ENCODE measurements at regions not wholly inside any gene's neighbourhood (a gene's known extent, or its start where the extent isn't known, plus 50 kb on each side); places are given as distances from the start of the nearest gene placed in this dataset.
"Not testable (repeated sequence)": the region's sequence is repeated elsewhere in the genome, so short reads cannot be mapped to it uniquely, and the experiment has no call there.

DNA sequence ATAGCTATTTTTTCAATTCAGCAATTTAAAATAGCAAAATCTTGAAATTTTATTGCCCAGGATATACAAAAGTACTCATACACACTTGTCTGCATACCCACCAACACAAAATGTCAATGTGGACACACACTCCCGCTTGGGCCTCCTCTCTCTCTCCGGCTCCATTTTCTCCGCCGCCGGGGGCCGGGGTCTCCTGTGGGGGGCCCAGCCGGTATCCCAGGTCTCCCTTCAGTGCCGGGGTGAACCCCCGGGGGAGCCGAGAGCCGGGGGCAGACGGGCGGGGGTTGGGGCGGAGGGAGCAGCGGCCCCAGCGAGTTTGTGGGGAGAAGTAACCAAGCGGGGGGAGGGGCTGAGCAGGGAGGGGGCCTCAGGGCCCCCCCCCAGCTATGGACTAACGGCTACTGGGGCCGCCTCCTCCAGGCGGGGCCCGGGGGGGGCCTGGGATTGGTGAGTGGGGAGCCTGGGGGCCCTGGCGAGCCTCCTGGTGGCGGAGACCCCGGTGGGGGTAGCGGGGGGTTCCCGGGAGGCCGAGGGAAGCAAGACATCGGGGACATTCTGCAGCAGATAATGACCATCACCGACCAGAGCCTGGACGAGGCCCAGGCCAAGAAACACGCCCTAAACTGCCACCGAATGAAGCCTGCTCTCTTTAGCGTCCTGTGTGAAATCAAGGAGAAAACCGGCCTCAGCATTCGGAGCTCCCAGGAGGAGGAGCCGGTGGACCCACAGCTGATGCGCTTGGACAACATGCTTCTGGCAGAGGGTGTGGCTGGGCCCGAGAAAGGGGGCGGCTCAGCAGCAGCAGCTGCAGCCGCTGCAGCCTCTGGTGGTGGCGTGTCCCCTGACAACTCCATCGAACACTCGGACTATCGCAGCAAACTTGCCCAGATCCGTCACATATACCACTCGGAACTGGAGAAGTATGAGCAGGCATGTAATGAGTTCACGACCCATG is 56.6 kb downstream of the CHST2 start:
- not testable (repeated sequence) for DNase-seq

DNA sequence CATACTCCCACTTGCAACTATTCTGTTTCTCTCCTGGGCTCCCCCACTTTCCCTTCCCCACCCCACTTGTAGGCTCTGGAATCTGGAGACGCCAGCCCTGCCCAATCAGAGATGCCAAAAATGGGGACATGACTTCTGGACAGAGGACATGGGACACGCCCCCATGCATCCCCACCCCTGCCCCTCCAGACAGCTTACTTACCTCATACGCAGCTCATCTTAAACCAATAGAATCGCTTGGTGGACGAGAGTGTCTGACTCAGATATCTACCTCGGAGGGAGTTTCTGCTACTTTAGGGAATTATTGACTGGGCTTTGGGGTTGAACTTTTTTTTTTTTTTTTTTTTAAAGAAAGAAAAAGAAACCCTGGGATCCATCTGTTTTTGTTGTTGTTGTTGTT is 58.4 kb downstream of the CHST2 start:
- not testable (repeated sequence) for DNase-seq

DNA sequence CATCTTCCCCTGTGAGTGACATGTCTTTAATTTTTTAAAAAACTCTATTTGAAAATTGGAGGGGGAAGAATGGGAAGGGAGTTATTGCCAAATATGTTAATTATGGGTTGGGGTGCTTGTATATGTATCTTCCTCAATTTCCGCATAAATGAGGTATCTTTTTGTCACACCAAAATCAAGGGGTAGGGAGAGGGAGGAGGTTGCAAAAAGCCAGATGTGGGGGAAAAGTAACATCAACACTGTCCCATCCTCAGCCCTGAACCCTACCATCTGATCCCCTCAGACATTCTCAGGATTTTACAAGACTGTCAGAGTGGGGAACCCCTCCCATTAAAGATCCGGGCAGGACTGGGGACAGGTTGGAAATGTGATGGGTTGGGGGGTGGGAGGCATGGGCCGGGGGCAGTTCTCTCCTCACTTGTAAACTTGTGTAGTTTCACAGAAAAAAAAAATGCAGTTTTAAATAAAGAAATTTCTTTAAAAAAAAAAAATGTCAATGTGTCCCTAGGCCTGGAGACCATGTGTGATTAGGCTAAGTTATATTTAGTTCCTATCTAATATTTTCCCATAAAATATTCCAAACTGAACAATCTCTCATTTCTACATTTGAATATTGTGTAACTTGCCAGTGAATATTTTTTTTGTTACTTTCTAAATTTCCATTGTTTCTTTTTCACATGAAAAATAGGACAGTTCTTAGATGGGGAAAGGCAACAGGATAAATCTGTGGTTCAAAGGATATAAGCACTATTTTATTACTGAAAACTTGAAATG is 59.4 kb downstream of the CHST2 start:
- DNase-seq = peak; percentile 47

DNA sequence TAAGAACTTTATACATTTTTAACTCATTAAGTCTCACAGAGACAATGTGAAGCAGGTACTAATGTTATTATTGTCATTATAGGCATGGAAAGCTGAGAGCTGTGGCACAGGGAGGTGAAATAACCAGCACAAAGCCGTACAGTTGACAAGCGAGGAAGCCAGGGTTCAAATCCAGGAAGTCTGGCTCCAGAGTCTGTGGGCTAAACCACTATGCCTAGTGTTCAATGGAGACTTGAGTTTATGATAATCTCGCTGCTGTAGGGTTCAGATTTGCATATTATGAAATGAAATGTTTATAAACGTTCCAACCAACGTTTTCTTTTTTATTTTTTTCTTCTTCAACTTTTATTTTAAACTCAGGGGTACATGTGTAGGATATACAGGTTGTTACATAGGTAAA is 60.0 kb downstream of the CHST2 start:
- no peak for DNase-seq

DNA sequence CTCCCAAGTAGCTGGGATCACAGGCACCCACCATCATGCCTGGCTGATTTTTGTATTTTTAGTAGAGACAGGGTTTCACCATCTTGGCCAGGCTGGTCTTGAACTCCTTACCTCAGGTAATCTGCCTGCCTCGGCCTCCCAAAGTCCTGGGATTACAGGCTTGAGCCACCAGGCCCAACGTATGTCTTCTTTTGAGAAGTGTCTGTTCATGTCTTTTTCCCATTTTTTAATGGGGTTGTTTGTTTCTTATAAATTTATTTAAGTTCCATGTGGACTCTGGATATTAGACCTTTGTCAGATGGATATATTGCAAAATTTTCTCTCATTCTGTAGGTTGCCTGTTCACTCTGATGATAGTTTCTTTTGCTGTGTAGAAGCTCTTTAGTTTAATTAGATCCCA is 61.3 kb downstream of the CHST2 start:
- not testable (repeated sequence) for DNase-seq

DNA sequence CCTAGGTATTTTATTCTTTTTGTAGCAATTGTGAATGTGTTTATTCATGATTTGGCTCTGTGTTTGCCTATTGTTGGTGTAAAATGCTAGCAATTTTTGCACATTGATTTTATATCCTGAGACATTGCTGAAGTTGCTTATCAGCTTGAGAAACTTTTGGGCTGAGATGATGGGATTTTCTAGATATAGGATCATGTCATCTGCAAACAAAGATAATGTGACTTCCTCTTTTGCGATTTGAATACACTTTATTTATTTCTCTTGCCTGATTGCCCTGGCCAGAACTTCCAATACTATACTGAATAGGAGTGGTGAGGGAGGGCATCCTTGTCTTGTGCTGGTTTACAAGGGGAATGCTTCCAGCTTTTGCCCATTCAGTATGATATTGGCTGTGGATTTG is 62.4 kb downstream of the CHST2 start:
- DNase-seq = not testable (repeated sequence)

DNA sequence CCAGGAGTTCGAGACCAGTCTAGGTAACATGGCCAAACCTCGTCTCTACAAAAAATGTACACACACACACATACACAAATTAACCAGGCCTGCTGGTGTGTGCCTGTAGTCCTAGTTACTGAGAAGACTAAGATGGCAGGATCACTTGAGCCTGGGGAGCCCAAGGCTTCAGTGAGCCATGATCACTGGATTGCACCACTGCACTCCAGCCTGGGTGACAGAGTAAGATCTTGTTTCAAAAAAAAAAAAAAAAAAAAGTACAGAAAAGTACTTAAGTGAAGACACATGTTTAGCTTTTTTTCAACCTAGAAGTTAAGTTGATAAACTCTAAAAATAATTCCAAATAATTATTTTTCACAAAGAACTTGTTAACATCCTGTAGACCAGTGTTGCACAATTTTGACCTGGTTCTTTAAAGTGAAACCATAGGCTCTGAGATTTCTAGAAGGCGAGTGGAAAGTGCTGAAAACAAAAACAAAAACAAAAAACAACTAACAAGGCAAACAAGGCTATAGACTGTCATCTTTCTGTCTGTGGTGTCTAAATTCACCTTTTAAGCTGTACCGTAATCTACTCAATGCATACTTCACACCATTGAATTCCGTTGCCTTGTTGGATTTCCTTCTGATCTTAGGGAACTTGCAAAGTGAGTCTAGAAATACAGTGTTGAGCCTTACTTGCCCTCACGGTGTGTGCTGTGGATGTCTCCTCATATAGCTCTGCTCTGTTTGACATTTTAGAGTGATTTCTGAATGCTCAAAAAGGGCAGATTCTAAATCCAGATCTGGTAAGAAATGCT is 63.5 kb downstream of the CHST2 start:
- DNase-seq = no peak

DNA sequence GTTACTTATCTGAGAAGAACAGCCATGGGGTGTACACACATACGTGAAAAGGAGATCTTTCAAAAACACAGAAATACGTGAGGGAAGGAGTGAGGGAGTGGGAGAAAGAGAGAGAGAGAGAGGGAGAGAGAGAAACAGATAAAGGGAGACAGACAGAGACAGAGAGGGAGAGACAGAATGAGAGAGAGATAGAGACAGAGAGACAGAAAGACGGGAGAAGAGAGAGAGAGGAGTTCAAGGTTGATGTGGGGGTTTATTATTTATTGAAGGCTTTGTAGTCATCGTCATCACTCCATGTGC is 64.0 kb downstream of the CHST2 start:
- no peak for DNase-seq

DNA sequence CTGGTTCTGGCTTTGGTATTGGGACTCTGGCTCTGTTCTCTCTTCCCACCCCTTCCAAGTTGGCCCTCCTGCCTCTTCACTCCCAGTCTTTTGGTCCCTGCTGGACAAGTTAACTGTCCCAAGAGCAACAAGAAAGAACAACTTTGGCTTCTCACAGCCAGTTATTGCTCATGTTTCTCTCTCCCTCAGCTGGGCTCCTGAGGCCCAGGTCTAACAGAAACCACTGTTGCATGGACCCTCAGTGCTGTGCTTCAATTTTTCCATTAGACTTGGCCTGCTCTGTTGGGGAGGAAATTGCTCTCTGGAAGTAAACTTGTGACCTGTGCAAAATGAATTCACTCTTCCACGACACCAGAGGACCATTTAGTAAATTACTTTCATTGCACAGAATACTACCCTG is 64.5 kb downstream of the CHST2 start:
- DNase-seq = no peak

DNA sequence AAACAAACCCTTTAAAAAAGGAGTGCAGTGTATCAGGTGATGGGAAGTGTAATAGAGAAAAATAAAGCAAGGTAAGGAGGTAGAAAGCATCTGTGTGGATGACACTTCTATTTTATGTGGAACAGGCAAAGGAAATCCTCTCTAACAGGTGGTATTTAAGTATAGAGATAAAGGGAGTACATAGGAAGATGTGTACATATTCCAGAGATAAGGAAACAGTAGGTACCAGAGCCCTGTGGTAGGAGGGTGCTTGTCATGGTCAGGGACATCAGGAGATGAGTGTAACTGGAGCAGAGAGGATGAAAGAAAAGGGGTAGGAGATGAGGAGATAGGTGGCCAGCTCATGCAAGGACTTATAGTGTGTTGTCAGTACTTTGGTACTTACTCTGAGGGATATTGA is 65.8 kb downstream of the CHST2 start:
- no peak for DNase-seq

DNA sequence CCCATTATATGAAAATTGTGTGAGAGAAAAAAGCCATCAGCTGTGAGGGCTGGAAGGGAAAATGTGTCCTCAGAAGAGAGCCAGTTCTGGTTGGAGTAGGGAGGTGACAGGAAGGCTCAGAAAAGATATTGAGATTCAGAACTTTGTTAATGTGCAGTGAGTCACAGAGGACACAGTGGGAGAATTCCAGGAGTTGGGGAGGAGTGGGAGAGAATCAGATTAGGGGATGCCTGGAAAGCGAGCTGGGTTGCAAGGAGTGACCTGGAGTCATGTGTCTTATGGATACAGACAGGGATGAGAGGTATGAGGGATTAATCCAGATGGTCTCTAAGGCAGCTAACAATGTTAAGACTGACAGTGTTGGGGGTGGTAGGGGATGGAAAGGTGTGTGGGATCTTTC is 67.5 kb downstream of the CHST2 start:
- DNase-seq = no peak

DNA sequence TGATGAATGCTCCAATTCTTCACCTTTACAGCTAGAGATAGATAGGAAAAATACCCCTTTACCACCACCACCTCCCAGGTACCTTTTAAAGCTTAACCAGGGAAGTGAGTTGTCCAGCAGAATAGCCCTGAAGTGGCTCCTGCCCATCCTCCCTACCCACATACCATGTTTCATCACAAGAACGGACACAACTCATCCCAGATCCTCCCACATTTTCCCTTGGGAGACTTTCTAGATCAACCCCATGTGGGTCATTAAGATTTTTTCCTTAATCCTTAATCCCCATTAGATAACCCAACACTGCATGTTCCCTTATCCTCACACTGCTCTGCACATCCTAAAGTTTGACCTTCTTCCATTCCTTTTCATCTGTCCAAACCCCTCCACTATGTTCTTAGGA is 69.3 kb downstream of the CHST2 start:
- no peak for DNase-seq

DNA sequence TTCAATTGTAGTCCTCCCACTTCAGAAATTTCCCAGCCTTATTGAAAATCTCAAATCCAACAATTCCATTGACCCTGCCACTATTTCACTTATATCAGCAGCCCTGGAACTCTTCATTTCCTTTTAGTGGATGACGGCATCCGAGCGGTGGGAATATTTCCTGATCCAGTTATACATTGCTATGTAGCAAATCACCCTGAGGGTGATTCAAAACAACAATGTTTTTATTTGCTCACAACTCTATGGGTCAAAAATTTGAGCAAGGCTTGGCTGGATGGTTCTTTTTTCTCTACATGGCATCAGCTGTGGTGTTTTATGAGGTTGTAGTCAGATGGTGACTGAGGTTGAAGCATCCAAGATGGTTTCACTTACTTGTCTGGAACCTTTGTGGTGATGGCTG is 70.5 kb downstream of the CHST2 start:
- no peak for DNase-seq

DNA sequence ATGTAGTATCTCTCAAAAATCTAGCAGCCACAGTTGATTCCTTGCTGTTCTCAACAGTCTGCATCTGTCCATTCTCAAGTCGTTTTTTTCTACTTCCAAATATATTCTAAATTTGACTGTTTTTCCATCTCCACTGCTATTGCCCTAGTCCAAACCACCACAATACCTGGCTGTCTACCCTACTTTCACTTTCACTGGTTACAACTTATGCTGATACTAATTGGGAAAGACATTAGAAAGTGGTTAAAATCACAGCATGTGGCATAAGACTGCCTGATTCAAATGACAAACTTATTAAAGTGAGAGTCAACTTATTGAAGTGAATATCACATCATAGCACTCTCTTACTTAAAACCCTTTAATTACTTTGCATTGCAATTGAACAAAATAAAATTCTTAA is 72.6 kb downstream of the CHST2 start:
- no peak for DNase-seq

DNA sequence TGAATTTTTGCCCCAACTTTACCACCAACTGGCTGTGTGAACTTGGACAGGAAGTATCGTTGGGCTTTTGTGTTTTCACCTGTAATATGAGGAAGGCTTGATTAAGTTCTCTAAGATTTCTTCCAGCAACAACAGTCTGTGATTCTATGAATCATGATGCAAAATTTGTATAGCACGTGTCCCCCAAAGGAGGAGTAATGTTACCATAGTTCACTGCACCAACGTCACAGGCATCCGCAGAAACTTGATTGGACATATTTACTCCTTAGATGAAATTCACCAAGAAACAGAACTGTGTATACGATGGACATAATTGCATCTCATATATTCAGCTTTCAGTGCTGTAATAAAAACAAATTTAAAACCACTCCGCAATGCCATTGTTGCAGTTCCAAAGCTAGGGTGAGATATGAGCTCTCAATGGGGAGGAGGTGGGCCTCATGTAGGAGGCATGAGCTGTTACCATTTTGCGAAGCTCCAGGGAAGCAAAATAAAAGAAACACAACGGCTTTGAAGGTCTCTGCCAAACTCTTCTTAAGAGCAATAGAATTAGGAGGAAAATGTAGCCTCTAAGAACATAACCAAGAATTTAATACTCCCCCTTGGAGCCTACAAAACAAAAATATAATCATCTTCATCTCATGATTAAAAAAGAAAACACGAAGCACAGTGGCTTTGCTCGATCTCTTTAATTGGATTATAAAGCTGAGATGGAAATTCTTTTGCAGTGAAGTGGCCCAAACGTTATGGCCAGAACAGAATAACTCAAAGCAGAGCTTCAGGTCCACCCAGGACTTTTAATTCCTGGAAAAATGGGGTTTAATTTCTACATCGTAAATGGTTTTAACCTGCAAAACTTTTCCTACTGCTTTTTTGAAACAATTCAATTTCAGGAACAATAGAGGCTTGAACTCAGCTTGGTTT is 80.7 kb downstream of the CHST2 start:
- DNase-seq = peak; percentile 84

DNA sequence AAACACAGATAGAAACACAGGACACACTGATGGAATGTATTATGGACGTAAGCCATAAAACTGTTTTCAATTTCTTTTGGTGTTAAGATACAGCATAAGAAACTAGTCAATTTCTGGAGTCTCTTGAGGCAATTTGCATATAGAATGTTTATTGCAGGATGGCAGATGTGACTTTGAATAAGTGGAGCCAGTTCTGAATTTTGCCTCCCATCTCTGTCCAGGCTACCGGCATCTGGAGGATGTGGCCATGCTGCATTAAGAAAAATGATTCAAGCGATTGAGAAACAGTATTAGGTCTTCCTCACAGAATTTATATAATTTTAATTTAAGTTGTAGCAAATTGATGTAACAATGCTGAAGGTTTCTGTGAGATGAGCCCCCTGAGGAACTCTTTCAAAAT is 81.5 kb downstream of the CHST2 start:
- peak; percentile 85 for DNase-seq

DNA sequence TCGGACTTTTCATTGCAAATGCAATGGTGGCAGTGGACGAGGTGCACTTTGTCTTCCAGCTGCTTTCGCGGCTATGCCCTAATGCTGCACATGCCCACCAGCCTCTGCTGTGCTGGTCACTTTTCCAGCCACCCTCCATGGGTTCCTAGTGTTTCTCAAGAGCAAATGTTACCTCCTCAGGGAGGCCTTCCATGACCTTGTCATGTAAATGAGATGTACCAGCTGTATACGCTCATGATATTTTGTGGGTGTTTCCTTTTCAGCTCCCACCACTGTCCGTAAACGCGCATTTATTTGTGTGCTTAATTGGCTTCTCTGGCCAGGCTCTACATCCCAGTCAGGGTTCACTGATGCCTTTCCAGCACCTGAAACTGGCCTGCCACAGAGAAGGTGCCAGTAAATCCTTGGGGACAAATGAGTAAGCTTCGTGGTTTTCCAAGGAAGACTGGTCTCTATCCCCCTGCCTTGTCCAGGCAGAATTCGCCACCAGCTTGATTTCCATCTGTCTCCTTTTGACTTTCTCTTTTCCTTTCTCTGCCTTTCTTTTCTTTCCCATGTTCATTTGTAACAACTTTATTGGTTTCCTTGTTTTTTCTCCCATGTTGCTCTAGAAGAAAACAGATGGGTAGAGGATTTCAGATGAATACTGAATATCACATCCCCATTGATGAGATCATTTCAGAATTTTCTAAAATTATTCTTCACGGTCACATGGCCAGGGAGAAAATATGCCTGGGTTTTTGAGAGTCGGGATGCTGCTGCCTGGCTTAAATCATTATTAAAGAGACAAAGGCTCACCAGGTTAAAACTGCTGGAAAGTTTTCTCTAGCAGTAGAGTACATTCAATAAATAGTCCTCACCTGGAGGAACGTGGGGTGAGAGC is 82.5 kb downstream of the CHST2 start:
- peak; percentile 31 for DNase-seq

DNA sequence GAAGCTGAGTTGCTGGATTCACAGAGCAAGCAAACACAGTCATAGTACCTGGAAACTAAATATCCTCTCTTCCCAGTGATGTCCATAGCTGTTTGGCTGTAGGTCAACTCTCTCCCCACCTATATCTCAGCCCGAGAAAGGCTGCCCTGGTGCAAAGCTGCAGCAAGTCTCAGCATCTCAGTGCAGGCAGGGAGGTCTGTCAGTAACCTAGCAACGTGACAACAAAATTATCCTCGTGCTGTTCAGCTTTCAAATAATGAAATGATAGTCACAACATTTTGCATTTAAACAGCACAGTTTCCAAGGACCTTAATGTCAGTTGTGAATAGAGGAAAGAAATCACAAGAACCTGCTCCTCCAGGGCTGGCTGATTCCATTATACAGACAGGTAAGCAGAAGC is 83.6 kb downstream of the CHST2 start:
- DNase-seq = peak; percentile 21

DNA sequence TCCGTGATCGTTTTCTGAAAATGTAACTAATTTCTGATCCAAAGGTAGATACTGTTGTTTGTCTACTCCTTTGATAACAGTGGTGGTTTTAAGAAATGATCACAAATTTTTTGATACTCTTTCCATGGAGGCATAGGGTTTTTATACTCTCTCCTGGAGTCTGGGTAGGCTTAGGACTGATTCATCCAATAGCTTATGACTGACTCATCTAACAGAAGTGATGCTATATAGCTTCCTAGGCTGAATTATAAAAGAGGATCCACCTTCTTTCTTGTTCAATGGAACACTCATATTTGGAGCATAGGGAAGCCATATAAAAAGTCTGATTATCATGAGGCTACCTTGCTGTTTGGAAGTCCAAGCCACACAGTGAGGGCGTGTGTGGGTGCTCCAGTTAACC is 84.3 kb downstream of the CHST2 start:
- no peak for DNase-seq

DNA sequence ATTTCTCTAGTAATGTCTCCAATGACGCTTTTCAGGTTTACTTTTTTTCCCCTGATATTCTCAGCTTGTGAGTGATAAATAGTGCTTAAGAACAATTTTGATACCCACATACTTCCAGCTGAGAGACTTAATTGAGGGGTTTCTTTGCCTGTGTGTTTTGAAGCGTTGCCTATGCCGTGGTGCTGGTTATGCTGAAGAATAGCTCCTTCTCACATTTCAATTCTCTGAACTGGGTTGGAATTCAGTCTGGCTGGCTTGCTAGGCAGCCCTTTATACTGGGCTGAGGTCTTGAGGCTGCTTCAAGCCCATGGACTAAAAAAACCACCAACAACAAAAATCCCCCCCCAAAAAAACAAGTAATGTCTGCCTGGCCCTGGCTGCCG is 87.4 kb downstream of the CHST2 start:
- no peak for DNase-seq
